SW480 (cell line): ENCODE measurements at regions not wholly inside any gene's neighbourhood (a gene's known extent, or its start where the extent isn't known, plus 50 kb on each side); places are given as distances from the start of the nearest gene placed in this dataset.

Experiments used
- DNase-seq: peaks from one replicate; pipeline ENCODE4 v3.0.0-alpha.2; 2016; ENCODE audit warnings: low spot score

DNA sequence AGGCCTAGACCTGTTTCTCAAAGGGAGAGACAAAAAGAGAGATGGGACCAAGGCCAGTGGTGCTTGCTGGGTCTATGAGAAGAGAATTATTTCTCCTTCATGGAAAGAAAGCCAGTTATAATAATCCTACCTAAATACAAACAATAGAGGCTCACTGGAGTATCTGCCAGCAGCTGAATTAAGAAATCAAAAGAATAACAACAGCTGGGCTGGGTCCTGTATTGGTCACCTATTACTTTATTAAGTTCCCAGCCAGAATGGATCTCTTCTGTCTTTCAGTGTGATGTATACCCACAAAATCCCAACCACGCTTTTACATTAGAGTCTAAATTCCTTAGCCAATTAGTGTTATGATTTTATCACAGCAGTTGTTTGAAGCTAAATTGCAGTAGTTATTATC is 297.8 kb upstream of the DACH1 start:
- DNase-seq, result no peak

DNA sequence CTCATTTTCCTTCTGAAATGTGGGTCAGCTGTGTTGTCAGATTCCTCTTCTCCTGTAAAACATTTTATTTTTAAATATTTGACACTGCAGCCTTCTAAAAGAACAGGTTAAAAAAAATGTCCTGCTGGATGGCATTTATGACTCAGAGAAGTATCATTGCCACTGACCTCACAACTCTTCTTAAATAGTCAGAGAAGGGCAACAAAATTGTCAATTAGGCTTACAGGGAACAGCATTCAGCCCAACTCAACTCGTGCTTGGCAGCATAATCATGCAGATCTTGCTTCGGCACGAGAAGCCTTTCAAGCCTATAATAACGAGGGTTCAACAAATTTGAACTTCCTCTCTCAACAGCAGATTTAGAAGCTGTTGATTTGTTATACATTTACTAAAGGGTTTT is 296.7 kb upstream of the DACH1 start:
- DNase-seq, result no peak

DNA sequence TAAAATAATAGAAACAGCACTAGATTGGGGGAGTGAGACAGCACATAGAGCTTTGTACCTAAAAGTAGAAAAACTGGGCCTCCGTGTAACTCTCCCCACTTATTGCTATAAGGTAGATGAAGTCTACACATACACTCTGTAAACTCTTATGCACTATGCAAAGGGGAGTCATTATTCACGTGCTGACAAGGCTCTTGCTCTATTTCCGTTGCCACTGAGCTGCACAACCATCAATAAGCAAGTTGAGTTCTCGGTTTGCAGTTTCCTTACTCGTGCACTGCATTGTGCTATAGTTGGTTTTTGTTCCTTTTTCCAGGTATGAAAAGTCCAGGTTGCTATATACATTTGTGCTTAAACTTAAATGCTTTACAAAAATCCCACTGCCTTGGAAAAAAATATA is 294.0 kb upstream of the DACH1 start:
- no peak for DNase-seq

DNA sequence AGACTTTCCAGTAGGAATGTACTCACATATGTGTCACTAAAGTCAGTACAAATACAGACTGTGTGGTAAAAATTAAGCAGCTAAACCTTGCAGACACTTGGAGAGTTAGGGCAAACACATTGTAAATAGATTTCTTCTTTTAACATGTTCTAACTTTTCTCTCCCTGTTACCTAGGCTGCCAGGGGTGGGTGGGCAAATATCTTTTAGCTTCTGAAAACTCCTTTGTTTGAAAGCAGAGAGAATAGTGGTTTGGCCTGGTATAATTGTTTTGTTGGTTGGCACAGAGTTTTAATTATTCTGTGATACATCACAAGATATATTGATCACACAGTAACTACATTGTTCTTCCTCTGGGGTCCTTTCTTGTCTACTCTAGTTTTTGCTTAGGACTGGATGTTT is 289.8 kb upstream of the DACH1 start:
- DNase-seq, result no peak

DNA sequence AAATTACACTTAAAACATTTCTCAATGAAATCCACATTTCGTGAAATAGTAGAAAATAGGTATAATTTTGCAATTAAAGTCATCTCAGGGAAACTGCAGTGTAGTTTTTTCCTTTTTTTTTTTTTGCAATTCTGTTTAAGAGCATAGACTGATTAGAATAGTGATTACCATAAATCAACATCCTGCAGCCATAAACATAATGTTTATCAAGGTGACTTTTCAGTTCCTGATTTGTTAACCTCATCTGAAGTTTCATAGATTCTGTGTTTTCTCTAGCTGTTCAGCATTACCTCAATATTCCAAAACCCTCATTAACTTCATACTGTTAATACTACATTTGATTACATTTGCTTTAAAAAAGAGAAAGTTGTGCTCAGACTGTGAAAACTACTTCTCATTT is 286.3 kb upstream of the DACH1 start:
- DNase-seq, result no peak

DNA sequence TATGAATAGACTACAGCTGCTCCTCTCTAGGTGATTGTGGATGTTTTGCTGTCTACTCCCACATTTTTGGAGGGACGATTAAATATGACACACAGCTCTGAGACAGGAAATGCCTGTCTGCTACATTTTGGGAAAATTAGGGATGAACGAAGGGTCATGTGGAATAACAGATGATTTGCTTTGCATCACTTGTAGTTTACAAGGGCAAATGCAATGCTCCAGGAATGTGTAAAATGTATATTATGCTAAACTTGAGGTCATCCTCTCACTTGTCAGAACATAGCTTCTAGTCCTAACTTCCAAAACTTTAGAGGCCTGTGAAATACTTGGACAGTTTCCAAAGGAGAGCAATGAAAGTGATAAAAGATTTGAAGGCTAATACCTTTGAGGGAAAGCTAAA is 284.2 kb upstream of the DACH1 start:
- no peak for DNase-seq

DNA sequence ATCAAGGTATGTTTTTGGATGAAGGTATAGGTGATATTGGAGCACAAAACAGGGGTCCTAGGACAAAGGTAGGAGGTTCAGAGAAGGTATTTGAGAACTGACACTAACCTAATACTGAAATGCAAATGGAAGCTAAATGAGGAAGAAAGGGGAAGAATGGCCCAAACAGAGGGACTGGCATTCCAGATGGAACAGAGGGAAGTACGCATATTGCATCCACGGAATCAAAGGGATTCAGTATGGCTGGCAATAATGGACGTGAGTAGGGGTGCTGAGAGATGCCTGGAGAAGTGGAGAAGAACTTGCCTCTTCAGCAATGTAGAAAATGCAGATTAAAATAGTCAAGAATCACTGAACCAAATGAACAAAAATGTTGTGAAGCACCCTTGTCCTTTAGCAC is 283.5 kb upstream of the DACH1 start:
- DNase-seq, result no peak

DNA sequence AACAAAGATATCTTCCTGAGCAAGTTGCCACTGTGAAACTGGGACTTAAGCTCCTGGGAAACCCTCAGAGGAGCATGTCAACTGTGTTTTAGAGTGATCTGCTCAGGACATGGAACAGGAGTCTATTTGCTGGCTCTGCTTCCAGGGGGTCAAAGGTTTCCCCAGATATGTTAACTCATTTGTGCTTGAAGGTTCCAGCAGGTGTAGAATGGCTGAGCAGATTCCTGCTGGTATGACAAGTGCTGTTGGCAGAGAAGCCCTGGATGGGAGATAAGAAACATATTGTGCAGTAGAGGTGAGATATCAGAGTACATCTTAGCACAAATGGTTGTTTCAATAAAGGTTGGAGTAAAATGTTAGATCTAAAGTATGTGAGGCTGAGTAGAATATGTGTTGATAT is 282.7 kb upstream of the DACH1 start:
- no peak for DNase-seq

DNA sequence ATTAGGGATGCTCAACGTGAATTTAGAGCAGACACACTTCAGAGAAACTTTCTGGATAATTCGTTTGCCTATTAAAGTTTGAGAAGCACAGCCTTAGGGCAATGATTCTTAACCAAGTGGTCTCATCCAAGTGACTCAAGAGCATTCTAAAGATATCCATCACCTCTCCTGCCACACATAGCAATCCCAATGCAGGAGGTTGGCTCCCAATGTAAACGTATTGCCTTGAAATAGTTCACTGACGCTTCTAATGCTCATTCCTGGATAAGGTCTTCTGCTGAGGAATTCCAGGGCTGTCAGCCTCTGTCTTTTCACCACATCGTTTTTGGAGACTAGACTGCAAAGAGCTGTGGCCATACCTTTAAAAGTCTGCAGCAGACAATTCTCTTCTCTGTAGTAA is 279.8 kb upstream of the DACH1 start:
- DNase-seq, result no peak

DNA sequence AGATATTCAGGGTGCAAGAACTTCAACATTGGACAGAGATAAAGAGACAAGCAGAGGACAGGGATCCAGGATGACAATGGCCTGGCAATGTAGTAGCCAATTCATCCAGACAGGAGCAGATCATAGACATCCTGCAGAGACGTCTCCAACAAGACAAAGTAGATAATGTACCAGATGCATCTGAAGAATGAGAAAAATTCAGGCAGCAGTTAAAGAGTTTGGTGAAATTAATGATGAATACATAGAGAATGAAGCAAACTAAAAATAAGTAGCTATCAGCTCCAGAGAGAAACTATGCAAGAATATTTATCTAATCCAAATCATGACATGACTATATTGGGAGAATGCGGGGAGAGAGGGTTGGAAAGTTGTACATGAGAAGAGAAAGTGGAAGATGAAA is 278.4 kb upstream of the DACH1 start:
- DNase-seq, result no peak

DNA sequence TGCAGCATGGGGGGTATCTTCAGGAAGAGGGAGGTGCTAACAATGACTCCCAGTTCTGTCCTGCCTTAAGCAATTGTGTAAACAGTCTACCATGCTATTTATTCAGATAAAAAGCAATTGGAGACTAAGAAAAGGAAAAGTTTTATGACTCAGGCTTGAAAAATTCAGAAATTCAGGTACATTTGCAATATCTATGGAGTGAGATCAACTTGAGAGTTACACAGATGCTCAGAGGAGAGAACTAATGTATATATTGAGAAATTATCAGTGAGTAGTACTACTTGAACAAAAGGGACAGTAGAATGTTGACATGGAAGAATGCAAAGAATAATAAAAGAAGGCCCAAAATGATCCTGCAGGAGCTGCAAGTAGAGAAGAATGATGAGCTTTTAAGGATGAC is 277.6 kb upstream of the DACH1 start:
- DNase-seq, result no peak

DNA sequence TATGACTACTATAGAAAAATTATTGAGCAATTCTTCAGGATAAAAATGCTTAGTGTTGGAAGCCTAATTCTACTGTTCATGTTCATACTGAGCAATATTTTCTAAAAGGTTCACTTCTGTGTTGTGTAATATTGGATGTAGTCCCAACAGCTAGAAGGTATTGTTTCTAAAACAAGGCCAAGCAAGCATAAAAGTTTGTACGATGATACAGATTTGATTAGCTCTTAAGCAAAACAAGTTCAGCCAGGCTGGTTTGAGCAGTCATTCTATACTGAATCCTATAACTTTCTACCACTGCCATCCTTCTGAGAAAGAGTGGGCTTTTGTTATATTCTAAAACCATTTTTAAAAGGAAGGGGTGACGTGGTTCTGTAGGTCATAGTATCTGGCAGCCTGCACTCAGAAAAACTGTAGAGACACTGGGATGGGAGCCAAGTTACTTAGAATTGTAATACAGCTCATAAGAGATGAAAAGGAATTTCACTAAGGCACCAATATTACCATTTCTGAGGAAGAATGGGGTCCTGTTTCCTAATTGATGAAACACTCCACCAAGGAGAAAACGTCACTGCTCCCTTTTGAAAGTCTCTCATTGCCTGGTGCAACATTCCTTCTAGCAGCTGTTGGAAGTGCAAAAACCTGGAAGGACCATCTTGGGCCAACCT is 275.0 kb upstream of the DACH1 start:
- DNase-seq, result no peak

DNA sequence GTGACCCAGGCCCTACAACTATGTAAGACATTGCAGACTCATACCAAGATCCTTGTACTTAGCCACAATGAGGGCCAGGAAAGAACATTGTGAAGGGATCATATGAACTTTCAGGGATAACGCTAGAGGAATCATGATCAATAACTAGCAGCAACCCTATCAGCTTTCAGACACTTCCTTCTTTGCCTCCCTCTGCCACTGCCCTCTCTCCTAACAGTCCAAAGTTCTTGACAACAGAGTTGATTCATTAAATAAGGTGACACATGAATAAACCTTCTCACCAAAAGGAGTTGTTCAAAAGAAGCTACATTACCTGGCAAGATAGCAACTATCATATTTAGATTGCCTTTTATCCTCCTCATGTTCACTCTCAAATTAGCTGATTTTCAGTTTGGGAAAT is 272.2 kb upstream of the DACH1 start:
- no peak for DNase-seq

DNA sequence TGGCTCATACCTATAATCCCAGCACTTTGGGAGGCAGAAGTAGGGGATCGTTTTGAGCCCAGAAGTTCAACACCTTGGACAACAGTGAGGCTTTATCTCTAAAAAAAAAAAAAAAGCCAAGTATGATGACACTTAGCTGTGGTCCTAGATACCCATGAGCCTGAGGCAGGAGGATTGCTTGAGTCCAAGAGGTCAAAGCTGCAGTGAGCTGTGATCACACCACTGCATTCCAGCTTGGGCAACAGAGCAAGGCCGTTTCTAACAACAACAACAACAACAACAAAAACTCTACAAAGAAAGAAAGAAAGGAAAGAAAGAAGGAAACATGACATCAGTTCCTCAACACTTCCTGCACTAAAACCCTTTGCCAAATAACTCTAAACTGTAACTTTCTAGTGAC is 265.1 kb upstream of the DACH1 start:
- no peak for DNase-seq

DNA sequence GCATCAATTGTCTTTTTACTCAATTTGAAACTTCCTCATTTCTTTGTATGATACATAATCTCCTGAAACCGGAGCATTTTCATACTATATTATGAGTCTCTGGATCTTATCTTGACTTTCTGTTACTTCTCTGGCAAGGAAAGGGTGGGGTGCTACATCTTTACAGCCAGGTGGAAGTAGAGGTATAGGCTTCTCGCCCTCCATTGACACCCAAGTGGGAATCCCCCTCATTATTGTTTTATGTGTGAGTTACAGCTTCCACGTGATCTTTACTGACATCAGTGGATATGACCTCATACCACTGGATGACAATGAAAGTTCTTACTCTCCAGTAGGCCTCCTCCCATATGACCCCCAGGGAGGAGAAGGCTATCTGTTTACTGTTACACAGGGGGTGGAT is 262.1 kb upstream of the DACH1 start:
- DNase-seq, result no peak

DNA sequence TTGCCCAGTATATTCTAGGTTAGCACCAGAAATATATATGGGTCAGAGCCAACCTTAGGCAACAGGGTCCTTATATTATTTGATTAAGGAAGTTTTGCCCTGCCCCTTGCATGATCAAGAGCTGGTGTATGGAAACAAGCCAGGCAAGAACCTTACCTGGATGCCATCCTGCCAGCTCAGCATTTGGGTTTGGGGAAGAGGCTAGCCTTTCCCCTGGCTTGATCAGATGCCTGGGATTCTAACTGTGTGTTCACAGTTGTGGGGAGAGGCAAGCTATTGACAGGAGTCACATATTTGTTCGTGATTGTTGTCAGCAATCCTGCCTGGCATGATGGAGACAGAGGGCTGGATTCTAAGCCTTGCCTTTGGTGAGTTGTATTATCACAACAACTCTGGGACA is 260.0 kb upstream of the DACH1 start:
- no peak for DNase-seq

DNA sequence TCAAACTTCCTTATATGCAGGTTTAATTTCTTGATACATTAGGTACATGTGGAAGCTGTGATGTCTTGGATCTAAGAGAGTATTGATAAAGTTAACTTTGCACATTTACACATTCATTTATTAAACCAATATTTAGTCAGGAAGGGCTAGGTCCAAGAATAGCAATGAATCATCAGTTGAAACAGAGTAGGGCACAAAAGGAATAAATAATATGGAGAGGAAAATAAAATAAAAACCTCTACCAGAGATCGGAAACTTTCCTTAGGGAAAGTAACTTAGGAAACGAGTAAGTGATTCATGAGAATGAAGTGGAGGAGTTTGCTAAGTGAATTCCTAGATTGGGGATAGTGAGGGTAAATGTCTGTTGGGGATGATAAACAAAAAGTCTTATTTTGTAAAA is 259.4 kb upstream of the DACH1 start:
- DNase-seq, result no peak

DNA sequence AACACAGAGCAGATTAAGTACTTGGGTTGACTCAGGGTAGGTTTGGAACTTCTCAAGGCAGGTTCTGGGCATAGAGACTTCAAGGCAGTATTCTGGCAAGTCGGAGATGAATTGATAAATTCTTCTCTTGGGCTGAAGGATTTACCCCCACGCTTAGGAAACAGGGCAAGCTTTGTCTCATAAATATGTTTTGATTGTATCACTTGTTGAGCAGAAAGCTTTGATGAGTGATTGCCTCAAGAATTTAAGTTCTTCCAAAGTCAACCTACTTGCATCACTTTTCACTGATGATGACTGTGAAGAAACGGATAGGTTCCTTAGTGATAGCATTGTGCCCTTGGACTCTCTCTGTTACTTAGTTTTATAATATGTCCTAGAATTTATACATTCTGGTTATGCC is 258.6 kb upstream of the DACH1 start:
- no peak for DNase-seq

DNA sequence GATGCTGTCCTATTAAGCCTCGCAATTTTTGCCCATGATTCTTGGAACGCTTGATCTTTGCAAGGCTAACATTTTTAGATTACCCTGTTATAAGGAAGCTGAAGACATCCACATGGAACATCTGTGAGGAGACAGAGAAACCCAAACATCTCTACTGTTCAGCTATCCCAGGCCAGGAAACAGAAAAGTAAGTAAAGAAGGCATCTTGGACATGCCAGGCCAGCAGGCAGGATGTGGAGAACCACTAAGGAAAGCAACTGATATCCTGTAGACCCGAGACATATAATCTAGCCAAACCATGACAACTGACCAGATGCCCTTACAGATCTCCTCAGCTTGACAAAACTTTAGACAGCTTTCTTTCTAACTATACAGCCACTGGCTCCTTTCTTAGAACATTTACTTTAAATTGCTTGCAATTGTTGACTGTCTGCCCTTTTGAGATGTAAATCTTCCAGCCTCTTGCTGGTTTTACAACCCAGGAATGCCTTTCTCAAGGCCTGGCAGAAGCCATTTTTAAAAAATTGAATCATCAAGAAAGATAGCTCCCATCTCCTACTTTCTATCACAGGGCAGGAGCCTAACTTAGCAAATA is 255.8 kb upstream of the DACH1 start:
- no peak for DNase-seq

DNA sequence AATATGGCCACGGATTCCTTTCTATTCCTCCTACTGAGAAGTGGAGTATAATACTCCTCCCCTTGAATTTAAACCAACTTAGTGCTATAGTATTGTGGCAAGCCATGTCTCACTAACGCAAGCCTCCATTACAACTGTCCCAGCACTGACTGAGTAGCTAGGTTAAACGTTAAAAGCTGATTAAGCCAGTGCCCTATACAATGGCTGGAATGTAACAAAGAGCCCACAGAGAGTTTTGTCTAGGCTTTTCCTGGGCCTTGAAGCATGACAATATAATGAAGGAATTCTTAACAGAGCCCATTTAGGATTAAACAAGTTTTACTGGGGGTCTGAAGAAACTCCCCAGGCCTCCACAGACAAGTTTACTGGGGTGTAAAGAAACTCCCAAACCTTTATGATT is 254.5 kb upstream of the DACH1 start:
- no peak for DNase-seq

DNA sequence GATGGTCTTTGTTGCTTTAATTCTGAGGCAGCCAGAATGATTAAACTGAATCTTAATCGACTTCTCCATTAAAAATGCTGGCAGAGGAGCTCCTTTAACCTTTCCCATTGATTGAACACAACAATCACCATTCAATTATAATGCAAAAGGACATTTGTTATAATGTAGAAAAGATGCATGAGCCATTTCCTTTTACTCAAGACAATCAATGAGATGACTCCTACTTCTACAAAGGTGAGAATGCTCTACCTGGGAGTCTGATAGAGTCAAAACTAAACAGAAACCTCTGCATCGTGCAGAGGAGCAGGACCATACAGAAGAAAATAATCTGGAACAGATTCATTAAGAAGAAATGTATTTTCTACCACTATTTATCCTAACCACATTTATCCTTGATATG is 253.6 kb upstream of the DACH1 start:
- DNase-seq, result no peak

DNA sequence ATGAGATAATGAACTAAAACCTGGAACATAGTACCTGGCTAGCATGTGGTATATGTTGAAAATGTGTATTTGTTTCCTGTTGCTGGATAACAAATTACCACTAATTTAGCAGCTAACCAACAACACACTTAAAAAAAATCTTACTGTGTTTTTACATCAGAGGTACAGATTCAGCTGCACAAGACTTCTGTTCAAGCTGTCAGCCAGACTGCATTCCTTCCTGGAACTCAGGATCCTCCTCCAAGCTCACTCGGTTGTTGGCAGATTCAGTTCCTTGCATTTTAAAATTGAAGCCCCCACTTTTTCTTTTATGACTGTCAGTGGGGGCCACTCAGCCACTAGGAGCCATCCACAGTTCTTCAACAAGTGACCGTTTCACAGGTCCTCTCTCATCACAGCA is 246.9 kb upstream of the DACH1 start:
- no peak for DNase-seq

DNA sequence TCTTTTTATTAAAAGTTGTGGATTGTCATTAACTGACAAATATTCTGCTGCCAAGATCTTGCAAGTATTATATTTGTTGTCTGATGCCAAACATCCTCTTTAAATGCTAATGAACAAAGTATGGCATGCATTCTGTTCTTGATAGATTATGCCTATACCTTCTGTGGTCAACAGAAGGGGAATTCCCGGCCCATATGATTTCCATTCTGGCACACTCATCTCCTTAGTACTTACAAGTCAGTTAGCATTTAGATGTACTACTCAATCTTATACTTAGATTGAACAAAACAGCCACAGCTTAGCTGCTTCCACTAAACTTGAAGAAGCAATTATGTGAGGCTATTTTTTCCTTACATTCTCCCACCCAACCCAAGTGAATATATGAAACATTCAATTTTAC is 246.1 kb upstream of the DACH1 start:
- no peak for DNase-seq

DNA sequence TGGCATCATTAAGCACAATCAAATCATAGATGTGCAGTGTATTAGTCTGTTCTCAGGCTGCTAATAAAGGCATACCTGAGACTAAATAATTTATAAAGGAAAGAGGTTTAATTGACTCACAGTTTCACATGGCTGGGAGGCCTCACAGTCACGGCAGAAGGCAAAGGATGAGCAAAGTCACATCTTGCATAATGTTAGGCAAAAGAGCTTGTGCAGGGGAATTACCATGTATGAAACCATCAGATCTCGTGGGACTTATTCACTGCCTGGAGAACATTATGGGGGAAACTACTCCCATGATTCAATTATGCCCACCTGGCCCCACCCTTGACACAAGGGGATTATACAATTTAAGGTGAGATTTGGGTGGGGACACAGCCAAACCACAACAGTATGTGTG is 245.2 kb upstream of the DACH1 start:
- DNase-seq, result no peak

DNA sequence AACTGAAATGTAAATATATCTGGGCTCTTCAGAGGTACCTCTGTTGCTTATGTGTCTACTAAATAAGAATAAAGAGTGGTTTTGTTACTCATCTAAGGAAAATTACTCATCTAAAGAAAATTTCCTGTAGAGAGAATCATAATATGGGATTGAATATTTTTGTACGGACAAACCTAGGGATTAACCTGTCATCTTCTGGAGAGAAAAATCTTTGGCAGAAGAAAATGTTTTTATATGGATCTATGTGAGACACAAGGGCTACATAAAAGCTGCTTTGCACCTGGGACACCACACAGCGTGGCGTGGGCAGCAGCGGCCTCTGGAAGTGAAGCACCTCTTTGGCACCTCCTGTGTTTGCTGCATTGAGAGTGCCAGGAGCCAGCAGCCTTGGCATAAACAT is 242.9 kb upstream of the DACH1 start:
- DNase-seq, result no peak
